HEK293 (cell line): ENCODE measurements at regions not wholly inside any gene's neighbourhood (a gene's known extent, or its start where the extent isn't known, plus 50 kb on each side); places are given as distances from the start of the nearest gene placed in this dataset.

Experiments
- CTCF ChIA-PET: fragments of 350-600 bp; formaldehyde crosslinking; extraction: SDS; loops from one replicate; lab custom pipeline; 2021; ENCODE audit warnings: antibody characterized with exemption; lab: Yijun Ruan, JAX
- POLR2A ChIA-PET: fragments of 300-600 bp; formaldehyde crosslinking; extraction: SDS; loops from one replicate; lab custom pipeline; 2020; ENCODE audit warnings: antibody characterized with exemption, inconsistent platforms; lab: Yijun Ruan, JAX
- H3K27ac ChIP-seq: fragments of 200-500 bp; sonication (Bioruptor generic); 2 replicates; pipeline ENCODE4 v1.5.1; 2014; ENCODE audit warnings: low read depth, low read length, control low read depth, inconsistent platforms; ENCODE audit errors: extremely low read depth
- H3K36me3 ChIP-seq, 2 experiments: fragments of 200-500 bp in 1 of 2; sonication (Bioruptor generic) in 1 of 2; 1 replicate in 1 of 2; 2 replicates in 1 of 2; pipeline ENCODE4 v1.5.1; 2014 to 2017; ENCODE audit warnings: inconsistent platforms in 2 of 2, low read length in 2 of 2; ENCODE audit not compliant: control insufficient read depth in 2 of 2, insufficient read depth in 1 of 2
- H3K4me1 ChIP-seq: fragments of 200-500 bp; sonication (Bioruptor generic); 2 replicates; pipeline ENCODE4 v1.5.1; 2014; ENCODE audit warnings: mild to moderate bottlenecking, low read length, inconsistent platforms; ENCODE audit not compliant: control insufficient read depth, insufficient read depth
- H3K4me3 ChIP-seq: 2 replicates; pipeline ENCODE4 v1.5.1; 2011; ENCODE audit warnings: low read depth, mild to moderate bottlenecking, control low read depth, low read length, moderate library complexity
- H3K9me3 ChIP-seq: fragments of 200-500 bp; sonication (Bioruptor generic); 2 replicates; pipeline ENCODE4 v1.5.1; 2014; ENCODE audit warnings: low read depth, low read length, inconsistent platforms; ENCODE audit not compliant: control insufficient read depth, insufficient read depth
- GLI4 ChIP-seq: fragments of 450-650 bp; formaldehyde crosslinking; IDR thresholded peaks from 2 replicates; pipeline ENCODE4 v1.5.1; 2016; ENCODE audit warnings: missing biosample characterization, missing genetic modification characterization
- GLIS2 ChIP-seq: fragments of 450-650 bp; formaldehyde crosslinking; IDR thresholded peaks from 2 replicates; pipeline ENCODE4 v1.5.1; 2016; ENCODE audit warnings: missing biosample characterization, missing genetic modification characterization
- HIC1 ChIP-seq: fragments of 450-650 bp; formaldehyde crosslinking; IDR thresholded peaks from 2 replicates; pipeline ENCODE4 v1.5.1; 2016; ENCODE audit warnings: missing biosample characterization, missing genetic modification characterization
- KLF16 ChIP-seq: fragments of 450-650 bp; formaldehyde crosslinking; IDR thresholded peaks from 2 replicates; pipeline ENCODE4 v1.5.1; 2017; ENCODE audit warnings: missing biosample characterization, missing genetic modification characterization
- OVOL3 ChIP-seq: fragments of 450-650 bp; formaldehyde crosslinking; IDR thresholded peaks from 2 replicates; pipeline ENCODE4 v1.5.1; 2016; ENCODE audit warnings: missing biosample characterization, missing genetic modification characterization
- PATZ1 ChIP-seq: fragments of 450-650 bp; formaldehyde crosslinking; IDR thresholded peaks from 2 replicates; pipeline ENCODE4 v1.5.1; 2016; ENCODE audit warnings: missing biosample characterization, missing genetic modification characterization
- ZNF121 ChIP-seq: fragments of 450-650 bp; formaldehyde crosslinking; IDR thresholded peaks from 2 replicates; pipeline ENCODE4 v1.5.1; 2016; ENCODE audit warnings: missing biosample characterization, missing genetic modification characterization
- ZNF157 ChIP-seq: fragments of 450-650 bp; formaldehyde crosslinking; IDR thresholded peaks from 2 replicates; pipeline ENCODE4 v1.5.1; 2016; ENCODE audit warnings: missing biosample characterization, missing genetic modification characterization
- ZNF169 ChIP-seq: fragments of 450-650 bp; formaldehyde crosslinking; IDR thresholded peaks from 2 replicates; pipeline ENCODE4 v1.5.1; 2016; ENCODE audit warnings: missing biosample characterization, missing genetic modification characterization
- ZNF19 ChIP-seq: fragments of 450-650 bp; formaldehyde crosslinking; IDR thresholded peaks from 2 replicates; pipeline ENCODE4; 2016; ENCODE audit warnings: missing biosample characterization, missing genetic modification characterization, low read depth
- ZNF248 ChIP-seq: fragments of 450-650 bp; formaldehyde crosslinking; IDR thresholded peaks from 2 replicates; pipeline ENCODE4 v1.5.1; 2017; ENCODE audit warnings: missing biosample characterization, missing genetic modification characterization
- ZNF76 ChIP-seq: fragments of 450-650 bp; formaldehyde crosslinking; IDR thresholded peaks from 2 replicates; pipeline ENCODE4; 2016; ENCODE audit warnings: low read depth, missing biosample characterization, missing genetic modification characterization, borderline replicate concordance
- TF ChIP-seq, protein P1 (sequence below): fragments of 450-650 bp; formaldehyde crosslinking; conservative IDR thresholded peaks from 2 replicates; pipeline ENCODE4 v1.5.1; 2016; ENCODE audit warnings: low read depth, missing biosample characterization, missing genetic modification characterization
- TF ChIP-seq, protein P2 (sequence below): fragments of 450-650 bp; formaldehyde crosslinking; IDR thresholded peaks from 2 replicates; pipeline ENCODE4 v1.5.1; 2016; ENCODE audit warnings: missing biosample characterization, missing genetic modification characterization, borderline replicate concordance
- TF ChIP-seq, protein P3 (sequence below): fragments of 450-650 bp; formaldehyde crosslinking; IDR thresholded peaks from 2 replicates; pipeline ENCODE4; 2016; ENCODE audit warnings: missing biosample characterization, missing genetic modification characterization
- TF ChIP-seq, protein P4 (sequence below): fragments of 450-650 bp; formaldehyde crosslinking; conservative IDR thresholded peaks from 2 replicates; pipeline ENCODE4 v1.5.1; 2016; ENCODE audit warnings: low read depth, missing biosample characterization, missing genetic modification characterization

DNA sequence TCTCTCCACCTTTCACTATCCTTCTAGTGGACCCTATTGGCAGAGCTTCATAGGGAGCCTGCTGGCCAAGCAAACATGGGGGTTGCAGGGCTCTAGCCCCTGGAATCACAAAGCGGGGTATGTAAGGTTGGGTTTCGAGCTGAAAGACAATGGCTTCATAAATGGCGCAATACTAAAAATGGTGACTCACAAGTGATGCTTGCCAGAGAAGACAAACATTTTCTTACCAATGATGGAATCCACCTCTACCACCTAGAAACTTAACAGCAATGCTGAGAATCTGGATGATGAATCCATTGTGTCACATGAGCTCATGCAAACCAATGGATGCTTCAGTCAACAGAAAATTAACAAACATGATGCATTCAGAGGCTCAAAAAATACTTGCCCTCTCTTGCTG, 375.3 kb upstream of the PSMD7 start (continued):
- TF ChIP-seq, protein P1, sequence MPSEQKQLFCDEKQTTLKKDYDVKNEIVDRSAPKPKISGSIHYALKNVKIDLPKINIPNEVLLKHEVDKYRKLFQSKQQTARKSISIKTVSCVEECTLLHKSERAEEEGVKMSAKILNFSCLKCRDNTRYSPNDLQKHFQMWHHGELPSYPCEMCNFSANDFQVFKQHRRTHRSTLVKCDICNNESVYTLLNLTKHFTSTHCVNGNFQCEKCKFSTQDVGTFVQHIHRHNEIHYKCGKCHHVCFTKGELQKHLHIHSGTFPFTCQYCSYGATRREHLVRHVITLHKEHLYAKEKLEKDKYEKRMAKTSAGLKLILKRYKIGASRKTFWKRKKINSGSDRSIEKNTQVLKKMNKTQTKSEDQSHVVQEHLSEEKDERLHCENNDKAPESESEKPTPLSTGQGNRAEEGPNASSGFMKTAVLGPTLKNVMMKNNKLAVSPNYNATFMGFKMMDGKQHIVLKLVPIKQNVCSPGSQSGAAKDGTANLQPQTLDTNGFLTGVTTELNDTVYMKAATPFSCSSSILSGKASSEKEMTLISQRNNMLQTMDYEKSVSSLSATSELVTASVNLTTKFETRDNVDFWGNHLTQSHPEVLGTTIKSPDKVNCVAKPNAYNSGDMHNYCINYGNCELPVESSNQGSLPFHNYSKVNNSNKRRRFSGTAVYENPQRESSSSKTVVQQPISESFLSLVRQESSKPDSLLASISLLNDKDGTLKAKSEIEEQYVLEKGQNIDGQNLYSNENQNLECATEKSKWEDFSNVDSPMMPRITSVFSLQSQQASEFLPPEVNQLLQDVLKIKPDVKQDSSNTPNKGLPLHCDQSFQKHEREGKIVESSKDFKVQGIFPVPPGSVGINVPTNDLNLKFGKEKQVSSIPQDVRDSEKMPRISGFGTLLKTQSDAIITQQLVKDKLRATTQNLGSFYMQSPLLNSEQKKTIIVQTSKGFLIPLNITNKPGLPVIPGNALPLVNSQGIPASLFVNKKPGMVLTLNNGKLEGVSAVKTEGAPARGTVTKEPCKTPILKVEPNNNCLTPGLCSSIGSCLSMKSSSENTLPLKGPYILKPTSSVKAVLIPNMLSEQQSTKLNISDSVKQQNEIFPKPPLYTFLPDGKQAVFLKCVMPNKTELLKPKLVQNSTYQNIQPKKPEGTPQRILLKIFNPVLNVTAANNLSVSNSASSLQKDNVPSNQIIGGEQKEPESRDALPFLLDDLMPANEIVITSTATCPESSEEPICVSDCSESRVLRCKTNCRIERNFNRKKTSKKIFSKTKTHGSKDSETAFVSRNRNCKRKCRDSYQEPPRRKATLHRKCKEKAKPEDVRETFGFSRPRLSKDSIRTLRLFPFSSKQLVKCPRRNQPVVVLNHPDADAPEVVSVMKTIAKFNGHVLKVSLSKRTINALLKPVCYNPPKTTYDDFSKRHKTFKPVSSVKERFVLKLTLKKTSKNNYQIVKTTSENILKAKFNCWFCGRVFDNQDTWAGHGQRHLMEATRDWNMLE: no peak
- no peak for TF ChIP-seq ZNF19 (tag by site-specific recombination)
- TF ChIP-seq, protein P2, sequence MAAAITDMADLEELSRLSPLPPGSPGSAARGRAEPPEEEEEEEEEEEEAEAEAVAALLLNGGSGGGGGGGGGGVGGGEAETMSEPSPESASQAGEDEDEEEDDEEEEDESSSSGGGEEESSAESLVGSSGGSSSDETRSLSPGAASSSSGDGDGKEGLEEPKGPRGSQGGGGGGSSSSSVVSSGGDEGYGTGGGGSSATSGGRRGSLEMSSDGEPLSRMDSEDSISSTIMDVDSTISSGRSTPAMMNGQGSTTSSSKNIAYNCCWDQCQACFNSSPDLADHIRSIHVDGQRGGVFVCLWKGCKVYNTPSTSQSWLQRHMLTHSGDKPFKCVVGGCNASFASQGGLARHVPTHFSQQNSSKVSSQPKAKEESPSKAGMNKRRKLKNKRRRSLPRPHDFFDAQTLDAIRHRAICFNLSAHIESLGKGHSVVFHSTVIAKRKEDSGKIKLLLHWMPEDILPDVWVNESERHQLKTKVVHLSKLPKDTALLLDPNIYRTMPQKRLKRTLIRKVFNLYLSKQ (tag by site-specific recombination): no peak
- no peak for TF ChIP-seq HIC1 (tag by site-specific recombination)
- TF ChIP-seq KLF16 (tag by site-specific recombination): no peak
- TF ChIP-seq, protein P3, sequence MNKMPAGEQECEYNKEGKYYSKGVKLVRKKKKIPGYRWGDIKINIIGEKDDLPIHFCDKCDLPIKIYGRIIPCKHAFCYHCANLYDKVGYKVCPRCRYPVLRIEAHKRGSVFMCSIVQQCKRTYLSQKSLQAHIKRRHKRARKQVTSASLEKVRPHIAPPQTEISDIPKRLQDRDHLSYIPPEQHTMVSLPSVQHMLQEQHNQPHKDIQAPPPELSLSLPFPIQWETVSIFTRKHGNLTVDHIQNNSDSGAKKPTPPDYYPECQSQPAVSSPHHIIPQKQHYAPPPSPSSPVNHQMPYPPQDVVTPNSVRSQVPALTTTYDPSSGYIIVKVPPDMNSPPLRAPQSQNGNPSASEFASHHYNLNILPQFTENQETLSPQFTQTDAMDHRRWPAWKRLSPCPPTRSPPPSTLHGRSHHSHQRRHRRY (tag by site-specific recombination): no peak
- TF ChIP-seq, protein P4, sequence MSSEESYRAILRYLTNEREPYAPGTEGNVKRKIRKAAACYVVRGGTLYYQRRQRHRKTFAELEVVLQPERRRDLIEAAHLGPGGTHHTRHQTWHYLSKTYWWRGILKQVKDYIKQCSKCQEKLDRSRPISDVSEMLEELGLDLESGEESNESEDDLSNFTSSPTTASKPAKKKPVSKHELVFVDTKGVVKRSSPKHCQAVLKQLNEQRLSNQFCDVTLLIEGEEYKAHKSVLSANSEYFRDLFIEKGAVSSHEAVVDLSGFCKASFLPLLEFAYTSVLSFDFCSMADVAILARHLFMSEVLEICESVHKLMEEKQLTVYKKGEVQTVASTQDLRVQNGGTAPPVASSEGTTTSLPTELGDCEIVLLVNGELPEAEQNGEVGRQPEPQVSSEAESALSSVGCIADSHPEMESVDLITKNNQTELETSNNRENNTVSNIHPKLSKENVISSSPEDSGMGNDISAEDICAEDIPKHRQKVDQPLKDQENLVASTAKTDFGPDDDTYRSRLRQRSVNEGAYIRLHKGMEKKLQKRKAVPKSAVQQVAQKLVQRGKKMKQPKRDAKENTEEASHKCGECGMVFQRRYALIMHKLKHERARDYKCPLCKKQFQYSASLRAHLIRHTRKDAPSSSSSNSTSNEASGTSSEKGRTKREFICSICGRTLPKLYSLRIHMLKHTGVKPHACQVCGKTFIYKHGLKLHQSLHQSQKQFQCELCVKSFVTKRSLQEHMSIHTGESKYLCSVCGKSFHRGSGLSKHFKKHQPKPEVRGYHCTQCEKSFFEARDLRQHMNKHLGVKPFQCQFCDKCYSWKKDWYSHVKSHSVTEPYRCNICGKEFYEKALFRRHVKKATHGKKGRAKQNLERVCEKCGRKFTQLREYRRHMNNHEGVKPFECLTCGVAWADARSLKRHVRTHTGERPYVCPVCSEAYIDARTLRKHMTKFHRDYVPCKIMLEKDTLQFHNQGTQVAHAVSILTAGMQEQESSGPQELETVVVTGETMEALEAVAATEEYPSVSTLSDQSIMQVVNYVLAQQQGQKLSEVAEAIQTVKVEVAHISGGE (tag by site-specific recombination): no peak

GRCh38 chr16:73916829-73917594, 379.6 kb upstream of the PSMD7 start:
- POLR2A ChIA-PET: no interaction called here
- Histone ChIP-seq H3K36me3 (no peaks in the 10 kb centered on the region), H3K27ac (no peak overlapping the region), H3K4me1 (no peaks in the 10 kb centered on the region), H3K9me3 (no peaks in the 10 kb centered on the region), H3K4me3 (no peak overlapping the region)
- no peak for TF ChIP-seq GLIS2 (tag by site-specific recombination)
- no peak for TF ChIP-seq ZNF248
- no peak for TF ChIP-seq OVOL3 (tag by site-specific recombination)
- no peak for TF ChIP-seq ZNF157 (tag by site-specific recombination)
- TF ChIP-seq ZNF169 (tag by site-specific recombination): no peak
- TF ChIP-seq ZNF76 (tag by site-specific recombination): no peak
- TF ChIP-seq ZNF121 (tag by site-specific recombination): no peak
- TF ChIP-seq PATZ1: no peak
- TF ChIP-seq GLI4 (tag by site-specific recombination): no peak
- TF ChIP-seq, protein P3 (tag by site-specific recombination): no peak
- CTCF ChIA-PET: interaction anchor here (1.0 kb wide), 1 partner anchor 1517 kb away, joined by 4 read pairs; no protein-coding TSS in a partner anchor
